ENCODE measurements at regions not wholly inside any gene's neighbourhood (a gene's known extent, or its start where the extent isn't known, plus 50 kb on each side); places are given as distances from the start of the nearest gene placed in this dataset.
"Not testable (repeated sequence)": the region's sequence is repeated elsewhere in the genome, so short reads cannot be mapped to it uniquely, and the experiment has no call there.

GRCh38 chr11:11724994-11725393 is 103.2 kb upstream of the GALNT18 start:
- no peak for DNase-seq
- Histone ChIP-seq H3K4me3 (no peak overlapping the region), H3K4me1 (no peaks in the 10 kb centered on the region), H3K27me3 (peaks cover 0 to 6% (median 0%) of the 10 kb centered on the region in 4 donors), H3K36me3 (no peaks in the 10 kb centered on the region), H3K27ac (no peak overlapping the region), H3K9me3 (no peaks in the 10 kb centered on the region)
- WGBS, 2 donors = 52 to 75% methylated on average over 2 of the region's 2 CpGs
- intact Hi-C loops (cut with DNase I) = no loop called here
- no peak for TF ChIP-seq CTCF (IDR thresholded peaks at IDR 0.05)
- no peak for TF ChIP-seq POLR2A (IDR thresholded peaks at IDR 0.05)

GRCh38 chr11:11722861-11723260 is 101.1 kb upstream of the GALNT18 start:
- no peak for DNase-seq
- intact Hi-C loops (cut with DNase I) = no loop called here
- Histone ChIP-seq H3K36me3 (no peaks in the 10 kb centered on the region), H3K27me3 (peaks cover 0 to 6% (median 0%) of the 10 kb centered on the region in 4 donors), H3K4me3 (no peak overlapping the region), H3K4me1 (peaks cover 0 to under 1% (median 0%) of the 10 kb centered on the region in 3 donors), H3K9me3 (no peaks in the 10 kb centered on the region), H3K27ac (no peak overlapping the region)
- TF ChIP-seq CTCF (IDR thresholded peaks at IDR 0.05) (no peak), POLR2A (IDR thresholded peaks at IDR 0.05) (no peak)
- WGBS, 2 donors = 61 to 95% methylated on average over 2 to 3 of the region's 3 CpGs

DNA sequence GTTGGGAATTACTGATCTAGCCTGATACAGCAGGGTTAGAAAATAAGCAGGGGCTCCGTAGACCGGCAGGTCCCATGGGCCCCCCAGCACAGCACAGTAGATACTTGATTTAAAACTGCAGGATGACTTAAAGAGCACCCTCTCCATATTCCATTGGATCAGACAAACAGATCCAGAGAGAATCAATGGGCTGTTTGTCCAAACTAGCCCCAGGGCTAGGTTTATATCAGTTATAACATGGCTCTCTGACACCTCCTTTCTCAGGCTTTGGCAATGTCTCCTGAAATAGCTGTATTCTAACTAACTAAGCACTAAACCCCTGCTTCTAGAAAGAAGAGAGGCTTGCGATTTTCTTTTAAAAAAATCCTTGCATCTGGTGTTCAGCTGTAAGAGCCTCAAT is 100.4 kb upstream of the GALNT18 start:
- intact Hi-C loops (cut with DNase I) = no loop called here
- H3K4me1 ChIP-seq = peaks cover 0 to 6% (median 0%) of the 10 kb centered on the region in 3 donors
- peaks cover 0 to 1% (median 0%) of the 10 kb centered on the region in 3 donors for H3K9me3 ChIP-seq
- H3K27ac ChIP-seq = no peak overlapping the region
- TF ChIP-seq CTCF (IDR thresholded peaks at IDR 0.05) (no peak), POLR2A (IDR thresholded peaks at IDR 0.05) (no peak)
- WGBS, 2 donors = 86 to 90% methylated on average over 1 to 3 of the region's 3 CpGs
- H3K27me3 ChIP-seq = peaks cover 0 to 6% (median 0%) of the 10 kb centered on the region in 4 donors
- no peaks in the 10 kb centered on the region for H3K36me3 ChIP-seq
- no peak overlapping the region for H3K4me3 ChIP-seq
- DNase-seq = no peak

- TF ChIP-seq CTCF (IDR thresholded peaks at IDR 0.05) (no peak), POLR2A (IDR thresholded peaks at IDR 0.05) (no peak)
- WGBS, 2 donors = 75 to 77% methylated on average over 3 of the region's 3 CpGs
- DNase-seq = no peak
Observed at GRCh38 chr11:11718511-11718910, 96.7 kb upstream of the GALNT18 start.

DNA sequence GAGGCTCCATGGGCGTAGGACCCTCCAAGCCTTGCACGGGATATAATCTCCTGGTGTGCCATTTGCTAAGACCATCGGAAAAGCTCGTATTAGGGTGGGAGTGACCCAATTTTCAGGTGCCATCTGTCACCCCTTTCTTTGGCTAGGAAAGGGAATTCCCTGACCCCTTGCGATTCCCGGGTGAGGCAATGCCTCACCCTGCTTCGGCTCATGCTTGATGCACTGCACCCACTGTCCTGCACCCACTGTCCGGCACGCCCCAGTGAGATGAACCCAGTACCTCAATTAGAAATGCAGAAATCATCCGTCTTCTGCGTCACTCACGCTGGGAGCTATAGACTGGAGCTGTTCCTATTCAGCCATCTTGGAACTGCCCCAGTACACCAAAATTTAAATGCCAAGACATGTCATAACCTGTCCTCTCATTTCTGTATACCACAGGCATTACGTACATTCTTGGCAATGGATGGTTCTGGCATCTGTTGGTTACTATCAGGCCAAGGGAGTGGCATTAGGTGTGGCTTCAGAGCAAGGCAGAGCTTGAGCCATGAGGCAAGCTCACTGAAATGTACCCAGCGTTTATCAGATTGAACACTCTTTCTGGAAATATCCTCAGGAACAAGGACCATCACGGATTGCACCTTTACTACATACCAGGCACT is 95.4 kb upstream of the GALNT18 start:
- Histone ChIP-seq H3K4me3 (no peak overlapping the region), H3K27ac (peak overlapping the region in 1 of 4 donors; percentile 54), H3K27me3 (no peaks in the 10 kb centered on the region), H3K4me1 (peaks cover 0 to 6% (median 0%) of the 10 kb centered on the region in 3 donors), H3K9me3 (peaks cover 0 to 25% (median 16%) of the 10 kb centered on the region in 3 donors), H3K36me3 (no peaks in the 10 kb centered on the region)
- TF ChIP-seq POLR2A (IDR thresholded peaks at IDR 0.05) (no peak), CTCF (IDR thresholded peaks at IDR 0.05) (no peak)
- WGBS, 2 donors = 62 to 74% methylated on average over 11 to 14 of the region's 15 CpGs
- no peak for DNase-seq
- intact Hi-C loops (cut with DNase I) = no loop called here

More at GRCh38 chr11:11718511-11718910, 96.7 kb upstream of the GALNT18 start:
- Histone ChIP-seq H3K9me3 (peaks cover 0 to 25% (median 16%) of the 10 kb centered on the region in 3 donors), H3K4me3 (no peak overlapping the region), H3K27me3 (no peaks in the 10 kb centered on the region), H3K4me1 (peaks cover 0 to 6% (median 0%) of the 10 kb centered on the region in 3 donors), H3K27ac (no peak overlapping the region), H3K36me3 (no peaks in the 10 kb centered on the region)
- intact Hi-C loops (cut with DNase I) = no loop called here

GRCh38 chr11:11715075-11715474 is 93.3 kb upstream of the GALNT18 start:
- H3K27ac ChIP-seq; H3K27me3 ChIP-seq; H3K4me1 ChIP-seq; H3K36me3 ChIP-seq; intact Hi-C loops (cut with DNase I); DNase-seq; H3K4me3 ChIP-seq: not testable (repeated sequence)
- peaks cover 0 to 25% (median 16%) of the 10 kb centered on the region in 3 donors for H3K9me3 ChIP-seq
- 77 to 86% methylated on average over 1 of the region's 1 CpG for WGBS, 2 donors

Measured in esophagus squamous epithelium (tissue), 5 donors.